Mesendoderm (in vitro differentiated cells): ENCODE measurements at regions not wholly inside any gene's neighbourhood (a gene's known extent, or its start where the extent isn't known, plus 50 kb on each side); places are given as distances from the start of the nearest gene placed in this dataset. TPM values are rescaled to one million over a fixed set of nuclear protein-coding genes. Genes with fewer than 3 reads are reported as not detected.

Experiments used
- DNase-seq: peaks from one replicate; pipeline ENCODE4 v3.0.0; 2013
- H2AK5ac ChIP-seq: 2 replicates; pipeline ENCODE4 v1.6.1; 2013; ENCODE audit warnings: low read length, inconsistent platforms
- H2BK120ac ChIP-seq: 2 replicates; pipeline ENCODE4 v1.6.1; 2013; ENCODE audit warnings: low read depth, mild to moderate bottlenecking, low read length, moderate library complexity, mixed read lengths
- H2BK15ac ChIP-seq: replicated peaks from 2 replicates; pipeline ENCODE4 v1.6.1; 2013; ENCODE audit warnings: low read depth, mild to moderate bottlenecking, moderate library complexity
- H2BK5ac ChIP-seq: 2 replicates; pipeline ENCODE4 v1.6.1; 2013; ENCODE audit warnings: low read length, inconsistent platforms
- H3K18ac ChIP-seq: 2 replicates; pipeline ENCODE4 v1.6.1; 2013; ENCODE audit warnings: mild to moderate bottlenecking, low read length, mixed read lengths
- H3K23ac ChIP-seq: one replicate; pipeline ENCODE4 v1.6.1; 2013; ENCODE audit warnings: low read length
- H3K27ac ChIP-seq: 2 replicates; pipeline ENCODE4 v1.5.1; 2013; ENCODE audit warnings: low read depth, mild to moderate bottlenecking, inconsistent platforms, low read length, moderate library complexity
- H3K27me3 ChIP-seq: 2 replicates; pipeline ENCODE4 v1.6.1; 2013; ENCODE audit warnings: low read length, control low read depth, mild to moderate bottlenecking, inconsistent platforms; ENCODE audit not compliant: insufficient read depth, poor library complexity
- H3K36me3 ChIP-seq: 2 replicates; pipeline ENCODE4 v1.6.1; 2013; ENCODE audit warnings: low read length, inconsistent platforms; ENCODE audit not compliant: control insufficient read depth, insufficient read depth
- H3K4ac ChIP-seq: one replicate; pipeline ENCODE4 v1.6.1; 2013; ENCODE audit warnings: low read depth, mild to moderate bottlenecking, low read length, moderate library complexity
- H3K4me1 ChIP-seq: 2 replicates; pipeline ENCODE4 v1.6.1; 2013; ENCODE audit warnings: low read depth, low read length, inconsistent platforms; ENCODE audit not compliant: control insufficient read depth
- H3K4me2 ChIP-seq: 2 replicates; pipeline ENCODE4 v1.6.1; 2013; ENCODE audit warnings: low read length
- H3K4me3 ChIP-seq: 2 replicates; pipeline ENCODE4 v1.5.1; 2013; ENCODE audit warnings: mild to moderate bottlenecking, low read length
- H3K56ac ChIP-seq: one replicate; pipeline ENCODE4 v1.6.1; 2013; ENCODE audit warnings: low read length
- H3K79me1 ChIP-seq: 2 replicates; pipeline ENCODE4 v1.6.1; 2013; ENCODE audit warnings: low read length, inconsistent platforms
- H3K79me2 ChIP-seq: 2 replicates; pipeline ENCODE4 v1.6.1; 2013; ENCODE audit warnings: mild to moderate bottlenecking, low read length; ENCODE audit not compliant: control insufficient read depth, insufficient read depth
- H3K9ac ChIP-seq: 2 replicates; pipeline ENCODE4 v1.6.1; 2013; ENCODE audit warnings: low read length, inconsistent platforms
- H4K5ac ChIP-seq: one replicate; pipeline ENCODE4 v1.6.1; 2013; ENCODE audit warnings: low read length
- H4K8ac ChIP-seq: one replicate; pipeline ENCODE4 v1.6.1; 2013; ENCODE audit warnings: low read depth, mild to moderate bottlenecking, control low read depth, low read length, moderate library complexity
- WGBS: extraction: QIAGEN DNeasy Blood & Tissue Kit; methylation state at CpG from one replicate; pipeline ENCODE4 v1.1.7; 2013; ENCODE audit warnings: low lambda C conversion rate, missing lambda C conversion rate; ENCODE audit not compliant: insufficient coverage; ENCODE audit errors: extremely low coverage; 5-methylcytosine and 5-hydroxymethylcytosine counted together
- small RNA-seq: library from polyadenylated mRNA; stranded (forward); fragments of <200 nt; extraction: miRNeasy Mini kit (QIAGEN cat#:217004); gene quantifications from one replicate; pipeline ENCODE3, GENCODE V24; 2013; ENCODE audit not compliant: insufficient read depth

GRCh38 chr12:128205145-128205544 lies 61.8 kb upstream of the TMEM132C start:
- H2BK120ac ChIP-seq = no peak overlapping the region
- H3K4me3 ChIP-seq = no peak overlapping the region
- H3K27ac ChIP-seq = no peak overlapping the region
- no peak overlapping the region for H3K18ac ChIP-seq
- no peaks in the 10 kb centered on the region for H3K79me2 ChIP-seq
- 100% methylated on average over 1 of the region's 3 CpGs for WGBS
- no peak overlapping the region for H4K5ac ChIP-seq
- H3K36me3 ChIP-seq = no peaks in the 10 kb centered on the region
- no peak overlapping the region for H3K9ac ChIP-seq
- no peaks in the 10 kb centered on the region for H3K4me1 ChIP-seq
- H3K27me3 ChIP-seq = no peaks in the 10 kb centered on the region
- no peak overlapping the region for H3K23ac ChIP-seq
- no peak overlapping the region for H2AK5ac ChIP-seq
- no peak overlapping the region for H2BK5ac ChIP-seq
- H4K8ac ChIP-seq = no peak overlapping the region
- no peaks in the 10 kb centered on the region for H3K79me1 ChIP-seq
- H2BK15ac ChIP-seq = no peak overlapping the region
- no peak overlapping the region for H3K56ac ChIP-seq
- H3K4ac ChIP-seq = no peak overlapping the region
- no peak overlapping the region for H3K4me2 ChIP-seq
- no peak for DNase-seq

DNA sequence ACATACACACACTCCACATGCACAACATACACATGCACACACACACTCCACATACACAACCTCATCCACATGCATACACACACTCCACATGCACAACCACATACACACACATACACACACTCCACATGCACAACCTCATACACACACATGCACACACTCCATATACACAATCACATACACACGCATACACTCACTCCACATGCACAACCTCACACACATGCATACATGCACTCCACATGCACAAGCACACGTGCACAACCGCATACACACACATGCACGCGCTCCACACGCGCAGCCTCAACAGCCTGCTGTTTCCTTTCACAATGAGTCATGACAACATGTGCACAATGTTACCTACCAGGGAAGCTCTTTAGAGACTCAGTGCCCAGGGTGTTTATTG lies 61.2 kb upstream of the TMEM132C start:
- Histone ChIP-seq H2BK120ac (no peak overlapping the region), H3K36me3 (no peaks in the 10 kb centered on the region), H2BK15ac (no peak overlapping the region), H3K79me1 (no peaks in the 10 kb centered on the region), H3K27ac (no peak overlapping the region), H3K27me3 (no peaks in the 10 kb centered on the region), H3K4me2 (no peak overlapping the region), H3K23ac (no peak overlapping the region), H3K4me3 (no peak overlapping the region), H4K8ac (no peak overlapping the region), H3K18ac (no peak overlapping the region), H4K5ac (no peak overlapping the region), H2BK5ac (no peak overlapping the region), H3K4ac (no peak overlapping the region), H3K4me1 (no peaks in the 10 kb centered on the region), H2AK5ac (no peak overlapping the region), H3K56ac (no peak overlapping the region), H3K9ac (no peak overlapping the region), H3K79me2 (no peaks in the 10 kb centered on the region)
- WGBS = 100% methylated on average over 1 of the region's 7 CpGs
- DNase-seq = no peak

Small RNA genes lying in the stretch of these regions (small RNA-seq; reads per million reads assigned to genes)
- gene AC006065.2 (not detected), gene AC073913.2 (not detected), gene HSPE1P20 (not detected), gene RF00019 (not detected), gene RNU1-104P (not detected)
